ENCODE measurements at regions not wholly inside any gene's neighbourhood (a gene's known extent, or its start where the extent isn't known, plus 50 kb on each side); places are given as distances from the start of the nearest gene placed in this dataset.

DNA sequence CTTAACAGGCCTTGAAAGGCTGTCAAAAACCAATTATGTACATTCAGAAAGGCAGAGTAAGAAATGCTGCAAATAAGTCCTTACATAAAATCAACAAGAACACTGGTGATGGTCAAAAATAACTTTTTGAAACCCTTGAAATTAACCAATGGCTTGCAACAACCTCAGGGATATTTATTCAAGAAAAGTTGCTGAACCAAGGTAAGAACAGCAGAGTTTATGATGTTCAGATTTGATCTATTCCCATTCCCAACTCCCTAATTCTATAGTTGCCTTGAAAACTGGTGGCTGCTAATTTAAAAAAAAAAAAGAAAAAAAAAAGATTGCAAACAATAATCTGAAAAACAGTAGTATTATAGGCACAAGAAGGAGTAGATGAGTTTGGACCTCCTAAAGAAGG, 109.8 kb upstream of the UFM1 start:
- TF ChIP-seq, protein P1, sequence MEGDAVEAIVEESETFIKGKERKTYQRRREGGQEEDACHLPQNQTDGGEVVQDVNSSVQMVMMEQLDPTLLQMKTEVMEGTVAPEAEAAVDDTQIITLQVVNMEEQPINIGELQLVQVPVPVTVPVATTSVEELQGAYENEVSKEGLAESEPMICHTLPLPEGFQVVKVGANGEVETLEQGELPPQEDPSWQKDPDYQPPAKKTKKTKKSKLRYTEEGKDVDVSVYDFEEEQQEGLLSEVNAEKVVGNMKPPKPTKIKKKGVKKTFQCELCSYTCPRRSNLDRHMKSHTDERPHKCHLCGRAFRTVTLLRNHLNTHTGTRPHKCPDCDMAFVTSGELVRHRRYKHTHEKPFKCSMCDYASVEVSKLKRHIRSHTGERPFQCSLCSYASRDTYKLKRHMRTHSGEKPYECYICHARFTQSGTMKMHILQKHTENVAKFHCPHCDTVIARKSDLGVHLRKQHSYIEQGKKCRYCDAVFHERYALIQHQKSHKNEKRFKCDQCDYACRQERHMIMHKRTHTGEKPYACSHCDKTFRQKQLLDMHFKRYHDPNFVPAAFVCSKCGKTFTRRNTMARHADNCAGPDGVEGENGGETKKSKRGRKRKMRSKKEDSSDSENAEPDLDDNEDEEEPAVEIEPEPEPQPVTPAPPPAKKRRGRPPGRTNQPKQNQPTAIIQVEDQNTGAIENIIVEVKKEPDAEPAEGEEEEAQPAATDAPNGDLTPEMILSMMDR (IDR thresholded peaks at IDR 0.05; ENCODE audit: low read depth, low read length), result no peak
- TF ChIP-seq POLR2A (IDR thresholded peaks at IDR 0.05; ENCODE audit: extremely low read depth, insufficient read length) (no peak), MYC (IDR thresholded peaks at IDR 0.05; ENCODE audit: low read depth, low read length) (no peak)
- TF ChIP-seq, protein P2, sequence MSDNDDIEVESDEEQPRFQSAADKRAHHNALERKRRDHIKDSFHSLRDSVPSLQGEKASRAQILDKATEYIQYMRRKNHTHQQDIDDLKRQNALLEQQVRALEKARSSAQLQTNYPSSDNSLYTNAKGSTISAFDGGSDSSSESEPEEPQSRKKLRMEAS (IDR thresholded peaks at IDR 0.05; ENCODE audit: low read depth, low read length), result no peak
